ENCODE measurements at regions not wholly inside any gene's neighbourhood (a gene's known extent, or its start where the extent isn't known, plus 50 kb on each side); places are given as distances from the start of the nearest gene placed in this dataset.

- intact Hi-C loops (cut with micrococcal nuclease; ENCODE audit: unreplicated experiment) (loop anchor here (1.0 kb wide), 1 partner anchor 158 kb away; no protein-coding TSS in a partner anchor), in situ Hi-C loops (cut with HindIII; ENCODE audit: extremely low pct_ligation_motif_present, low pct_unique_long_range_greater_than_20kb) (no loop called here)
- Histone ChIP-seq H3K27ac (ENCODE audit: extremely low read length, insufficient read depth, low read length) (no peak overlapping the region), H3K27me3 (ENCODE audit: control insufficient read depth in 1 of 2, insufficient read depth in 2 of 2, low read length in 2 of 2) (no peaks in the 10 kb centered on the region), H3K4me2 (ENCODE audit: low read depth, low read length) (no peak overlapping the region), H3K9me3 (ENCODE audit: low read length) (no peaks in the 10 kb centered on the region), H4K20me1 (ENCODE audit: insufficient read depth, low read length) (no peaks in the 10 kb centered on the region), H3K4me3 (replicated peaks in 1 of 3; ENCODE audit: insufficient read depth in 1 of 3, low read depth in 2 of 3, low read length in 3 of 3) (no peak overlapping the region), H2AFZ (ENCODE audit: low read length) (no peak overlapping the region), H3K36me3 (replicated peaks in 1 of 2; ENCODE audit: control insufficient read depth in 1 of 2, insufficient read depth in 2 of 2, low read length in 2 of 2) (no peaks in the 10 kb centered on the region), H3K9ac (ENCODE audit: insufficient read depth, low read depth, low read length) (no peak overlapping the region), H3K79me2 (ENCODE audit: insufficient read depth, low read length) (no peaks in the 10 kb centered on the region), H3K4me1 (ENCODE audit: insufficient read depth, low read length) (no peaks in the 10 kb centered on the region)
- no TSS peak for BruUV-seq (replicated peaks)
- ChIA-PET POLR2A (no interaction called here), CTCF (ENCODE audit: low intra/inter-chr PET ratio, low total read pairs) (no interaction called here)
- WGBS (ENCODE audit: low lambda C conversion rate) = 5% methylated on average over 3 of the region's 3 CpGs
- ATAC-seq (peak; percentile 44; the same call in 1 of the 3 replicates), DNase-seq (ENCODE audit: low spot score) (no peak), FAIRE-seq (no peak)
- no peak for TF ChIP-seq ZFP90 (CRISPR knock-in tag; IDR thresholded peaks at IDR 0.05; ENCODE audit: borderline replicate concordance)
- TF ChIP-seq STAG1 (CRISPR knock-in tag; IDR thresholded peaks at IDR 0.05) = peak; percentile 11; the same call in 1 of the 2 replicates
Measured at GRCh38 chr13:86725105-86725504, 925.9 kb upstream of the SLITRK6 start.

GRCh38 chr13:86729206-86729605, 930.0 kb upstream of the SLITRK6 start:
- DNase-seq (ENCODE audit: low spot score) = no peak
- H3K4me3 ChIP-seq (replicated peaks in 1 of 3; ENCODE audit: insufficient read depth in 1 of 3, low read depth in 2 of 3, low read length in 3 of 3) = no peak overlapping the region
- TF ChIP-seq NFYC (CRISPR knock-in tag; IDR thresholded peaks at IDR 0.05) (no peak), ZNF704 (CRISPR knock-in tag; IDR thresholded peaks at IDR 0.05; ENCODE audit: borderline replicate concordance) (no peak), ZFP36L1 (CRISPR knock-in tag; IDR thresholded peaks at IDR 0.05) (no peak), ZFP36L2 (CRISPR knock-in tag; IDR thresholded peaks at IDR 0.05) (no peak), SP1 (IDR thresholded peaks at IDR 0.05) (no peak), SP1 (CRISPR knock-in tag; IDR thresholded peaks at IDR 0.05) (no peak), RNF219 (CRISPR knock-in tag; IDR thresholded peaks at IDR 0.05) (no peak), NR2F2 (IDR thresholded peaks at IDR 0.05; ENCODE audit: borderline replicate concordance, low read depth) (no peak), ZNF160 (CRISPR knock-in tag; IDR thresholded peaks at IDR 0.05) (no peak), BRD4 (CRISPR knock-in tag; IDR thresholded peaks at IDR 0.05) (no peak), NKX3-1 (CRISPR knock-in tag; IDR thresholded peaks at IDR 0.05) (no peak), ZNF232 (CRISPR knock-in tag; IDR thresholded peaks at IDR 0.05; ENCODE audit: borderline replicate concordance) (no peak)
- in situ Hi-C loops (cut with HindIII; ENCODE audit: extremely low pct_ligation_motif_present, low pct_unique_long_range_greater_than_20kb) = no loop called here
- H3K79me2 ChIP-seq (ENCODE audit: insufficient read depth, low read length) = no peaks in the 10 kb centered on the region
- no peaks in the 10 kb centered on the region for H3K9me3 ChIP-seq (ENCODE audit: low read length)
- intact Hi-C loops (cut with micrococcal nuclease; ENCODE audit: unreplicated experiment) = no loop called here
- H3K9ac ChIP-seq (ENCODE audit: insufficient read depth, low read depth, low read length) = no peak overlapping the region
- ChIA-PET POLR2A (no interaction called here), CTCF (ENCODE audit: low intra/inter-chr PET ratio, low total read pairs) (no interaction called here)
- H3K27me3 ChIP-seq (ENCODE audit: control insufficient read depth in 1 of 2, insufficient read depth in 2 of 2, low read length in 2 of 2) = no peaks in the 10 kb centered on the region
- no peak overlapping the region for H2AFZ ChIP-seq (ENCODE audit: low read length)
- H3K4me1 ChIP-seq (ENCODE audit: insufficient read depth, low read length) = no peaks in the 10 kb centered on the region
- no peaks in the 10 kb centered on the region for H3K36me3 ChIP-seq (replicated peaks in 1 of 2; ENCODE audit: control insufficient read depth in 1 of 2, insufficient read depth in 2 of 2, low read length in 2 of 2)
- no peak for ATAC-seq
- no peak overlapping the region for H3K4me2 ChIP-seq (ENCODE audit: low read depth, low read length)
- no peak overlapping the region for H3K27ac ChIP-seq (ENCODE audit: extremely low read length, insufficient read depth, low read length)
- no peak for FAIRE-seq
- no TSS peak for BruUV-seq (replicated peaks)
- 0% methylated on average over 2 of the region's 2 CpGs for WGBS (ENCODE audit: low lambda C conversion rate)
- H4K20me1 ChIP-seq (ENCODE audit: insufficient read depth, low read length) = no peaks in the 10 kb centered on the region

Measured in HepG2 (cell line).